ENCODE measurements at regions not wholly inside any gene's neighbourhood (a gene's known extent, or its start where the extent isn't known, plus 50 kb on each side); places are given as distances from the start of the nearest gene placed in this dataset.

DNA sequence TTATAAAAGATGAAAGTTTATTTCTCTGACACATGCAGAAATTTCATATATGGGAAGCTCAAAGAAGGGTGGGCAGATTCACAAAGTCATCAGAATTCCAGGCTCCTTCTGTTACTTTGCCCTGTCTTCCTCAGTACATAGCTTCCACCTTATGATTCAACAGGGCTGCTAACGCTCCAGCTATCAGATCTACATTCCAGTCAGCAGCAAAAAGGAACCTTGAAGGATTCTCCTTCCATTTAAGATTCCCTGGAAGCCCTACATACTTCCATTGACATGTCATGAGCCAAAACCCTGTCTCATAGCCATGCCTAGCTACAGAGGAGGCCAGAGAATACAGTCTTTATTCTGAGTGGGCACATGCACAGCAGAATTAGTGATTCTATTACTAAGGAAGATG is 103.3 kb downstream of the NCR2 start:
- no peak for TF ChIP-seq CTCF (IDR thresholded peaks at IDR 0.05; ENCODE audit: low read length)
- no peak for TF ChIP-seq EZH2 (IDR thresholded peaks at IDR 0.05; ENCODE audit: borderline replicate concordance, low read length)

Data from OCI-LY1 (cell line).